Testis (tissue), 2 donors: ENCODE measurements at regions not wholly inside any gene's neighbourhood (a gene's known extent, or its start where the extent isn't known, plus 50 kb on each side); places are given as distances from the start of the nearest gene placed in this dataset.
"Not testable (repeated sequence)": the region's sequence is repeated elsewhere in the genome, so short reads cannot be mapped to it uniquely, and the experiment has no call there.

ENCODE experiments used
- DNase-seq: peaks from one replicate; pipeline ENCODE4 v3.0.0-alpha.2; 2019
- H3K27ac ChIP-seq, 2 donors: fragments of 200-600 bp; sonication (generic); one replicate each; pipeline ENCODE4 v1.5.1; 2019
- H3K27me3 ChIP-seq: fragments of 200-600 bp; sonication (generic); one replicate; pipeline ENCODE4 v1.5.1; 2019
- H3K36me3 ChIP-seq: fragments of 200-600 bp; sonication (generic); one replicate; pipeline ENCODE4 v1.5.1; 2017; ENCODE audit warnings: low read depth; ENCODE audit errors: missing control alignments
- H3K4me1 ChIP-seq: fragments of 200-600 bp; sonication (generic); one replicate; pipeline ENCODE4 v1.5.1; 2019
- H3K4me3 ChIP-seq, 2 donors: fragments of 200-600 bp; sonication (generic); one replicate each; pipeline ENCODE4 v1.5.1; 2017 to 2019
- H3K9me3 ChIP-seq: fragments of 200-600 bp; sonication (generic); one replicate; pipeline ENCODE4 v1.5.1; 2017
- CTCF ChIP-seq, 3 experiments: fragments of 450-650 bp in 2 of 3; fragments of 200-600 bp in 1 of 3; sonication (generic) in 1 of 3; IDR thresholded peaks; one replicate each; pipeline ENCODE4 v1.5.1; 2016 to 2019; ENCODE audit warnings: antibody characterized with exemption in 3 of 3, mild to moderate bottlenecking in 2 of 3, moderate library complexity in 1 of 3
- POLR2A ChIP-seq: fragments of 450-650 bp; IDR thresholded peaks from one replicate; pipeline ENCODE4 v1.6.1; 2017; ENCODE audit warnings: antibody characterized with exemption, mild to moderate bottlenecking, moderate library complexity
- WGBS, 2 donors: methylation state at CpG; one replicate each; pipeline ENCODE4 v1.1.5; 2018; 5-methylcytosine and 5-hydroxymethylcytosine counted together
- intact Hi-C: fragments of 100-400 bp; cut with DNase I; formaldehyde crosslinking; loops from one replicate; pipeline ENCODE4 v1.15.1; 2023; ENCODE audit warnings: low total_unique reads

DNA sequence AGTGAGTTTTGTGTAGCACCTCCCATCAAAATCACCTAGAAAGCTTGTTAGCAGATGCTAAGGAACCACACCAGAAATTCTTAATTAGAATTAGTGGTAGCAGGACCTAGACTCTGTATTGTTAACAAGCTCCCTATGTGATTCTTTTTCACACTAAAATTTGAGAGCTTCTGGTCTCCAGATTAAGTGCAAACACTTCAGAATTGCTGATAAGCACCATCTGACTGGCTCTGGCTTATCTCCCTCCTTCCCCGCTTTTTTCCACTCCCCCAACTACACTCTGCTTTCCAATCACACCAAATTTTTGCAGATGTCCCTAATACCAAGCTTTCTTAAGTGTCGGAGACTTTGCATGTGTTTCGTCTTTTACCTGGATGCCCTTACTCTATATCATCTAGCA is 410.1 kb upstream of the DPH6 start:
- no peak overlapping the region for H3K27ac ChIP-seq
- intact Hi-C loops, result no loop called here
- no peaks in the 10 kb centered on the region for H3K4me1 ChIP-seq
- H3K9me3 ChIP-seq, result no peaks in the 10 kb centered on the region
- H3K36me3 ChIP-seq, result no peaks in the 10 kb centered on the region
- no peak overlapping the region for H3K4me3 ChIP-seq
- no peak for TF ChIP-seq POLR2A
- no peak for TF ChIP-seq CTCF (IDR thresholded peaks at IDR 0.05)
- no peak for DNase-seq
- WGBS, 2 donors, result 46 to 51% methylated on average over 3 of the region's 3 CpGs
- no peaks in the 10 kb centered on the region for H3K27me3 ChIP-seq

GRCh38 chr15:35958021-35958420 is 412.1 kb upstream of the DPH6 start:
- DNase-seq, result no peak
- 73 to 76% methylated on average over 2 of the region's 2 CpGs for WGBS, 2 donors

DNA sequence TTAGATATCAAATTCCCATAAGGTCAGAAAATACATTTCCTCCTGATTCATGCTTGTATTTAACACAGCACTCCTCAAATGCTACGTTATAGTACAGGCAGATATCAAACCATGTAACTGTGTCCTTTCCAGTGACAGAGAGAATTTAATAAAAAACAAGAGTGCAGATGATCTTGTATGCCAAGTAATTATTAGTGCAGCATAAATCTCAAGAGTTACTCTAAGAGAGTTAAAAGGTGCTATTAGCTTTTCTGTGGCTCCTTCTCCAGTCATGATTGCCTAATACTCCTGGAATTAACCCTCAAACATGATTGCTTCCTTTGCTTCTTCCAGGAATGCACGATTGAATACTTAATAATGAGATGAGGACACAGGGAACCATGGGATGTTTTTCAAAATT is 413.0 kb upstream of the DPH6 start:
- H3K27me3 ChIP-seq, result no peaks in the 10 kb centered on the region
- no peak overlapping the region for H3K4me3 ChIP-seq
- H3K9me3 ChIP-seq, result no peaks in the 10 kb centered on the region
- H3K36me3 ChIP-seq, result no peaks in the 10 kb centered on the region
- no peak overlapping the region for H3K27ac ChIP-seq
- DNase-seq, result no peak
- intact Hi-C loops, result no loop called here
- WGBS, 2 donors, result 31 to 46% methylated on average over 2 of the region's 2 CpGs
- no peaks in the 10 kb centered on the region for H3K4me1 ChIP-seq
- TF ChIP-seq CTCF (IDR thresholded peaks at IDR 0.05) (no peak), POLR2A (no peak)

More at GRCh38 chr15:35958021-35958420, 412.1 kb upstream of the DPH6 start:
- TF ChIP-seq CTCF (IDR thresholded peaks at IDR 0.05), result no peak
- intact Hi-C loops, result no loop called here
- Histone ChIP-seq H3K27me3 (no peaks in the 10 kb centered on the region), H3K27ac (no peak overlapping the region), H3K9me3 (no peaks in the 10 kb centered on the region), H3K4me3 (no peak overlapping the region), H3K4me1 (no peaks in the 10 kb centered on the region), H3K36me3 (no peaks in the 10 kb centered on the region)

- 85 to 100% methylated on average over 2 of the region's 2 CpGs for WGBS, 2 donors
- intact Hi-C loops, result no loop called here
- Histone ChIP-seq H3K27ac (no peak overlapping the region), H3K9me3 (no peaks in the 10 kb centered on the region), H3K27me3 (no peaks in the 10 kb centered on the region), H3K4me1 (no peaks in the 10 kb centered on the region), H3K4me3 (no peak overlapping the region), H3K36me3 (no peaks in the 10 kb centered on the region)
- no peak for TF ChIP-seq POLR2A
- TF ChIP-seq CTCF (IDR thresholded peaks at IDR 0.05), result no peak
- no peak for DNase-seq
Observed at GRCh38 chr15:35963326-35963725, 417.4 kb upstream of the DPH6 start.

DNA sequence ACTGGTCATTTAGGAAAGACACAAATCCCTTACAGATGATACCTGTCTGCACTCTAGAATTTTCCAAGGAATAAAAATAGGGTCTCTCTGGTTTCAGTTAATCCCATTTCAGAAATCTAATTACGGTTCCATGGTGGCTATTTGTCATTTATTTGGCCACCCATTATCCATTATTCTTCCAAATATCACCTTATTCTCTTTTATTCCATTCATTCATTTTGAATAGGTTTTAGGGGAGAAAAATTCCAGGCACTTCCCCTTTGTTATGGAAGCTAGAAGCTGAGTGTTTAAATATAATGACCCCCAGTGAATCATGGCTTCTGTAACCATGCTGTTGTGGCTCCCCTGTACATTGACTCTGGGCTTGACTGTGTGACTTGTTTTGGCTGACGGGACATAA is 420.8 kb upstream of the DPH6 start:
- no peak for DNase-seq
- Histone ChIP-seq H3K27me3 (no peaks in the 10 kb centered on the region), H3K4me1 (no peaks in the 10 kb centered on the region), H3K36me3 (no peaks in the 10 kb centered on the region), H3K4me3 (no peak overlapping the region), H3K9me3 (no peaks in the 10 kb centered on the region), H3K27ac (no peak overlapping the region)
- 89 to 94% methylated on average over 2 of the region's 2 CpGs for WGBS, 2 donors
- TF ChIP-seq POLR2A (no peak), CTCF (IDR thresholded peaks at IDR 0.05) (no peak)
- intact Hi-C loops, result no loop called here

DNA sequence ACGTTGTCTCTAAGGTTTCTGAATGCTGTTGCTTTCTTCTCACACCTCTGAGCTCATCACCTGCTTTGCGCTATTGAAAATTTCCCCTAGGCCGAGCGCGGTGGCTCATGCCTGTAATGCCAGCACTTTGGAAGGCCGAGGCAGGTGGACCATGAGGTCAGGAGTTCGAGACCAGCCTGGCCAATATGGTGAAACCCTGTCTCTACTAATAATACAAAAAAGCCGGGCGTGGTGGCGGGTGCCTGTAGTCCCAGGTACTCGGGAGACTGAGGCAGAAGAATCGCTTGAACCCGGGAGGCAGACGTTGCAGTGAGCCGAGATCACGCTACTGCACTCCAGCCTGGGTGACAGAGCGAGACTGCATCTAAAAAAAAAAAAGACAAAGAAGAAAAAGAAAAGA is 422.0 kb upstream of the DPH6 start:
- intact Hi-C loops, DNase-seq, H3K27me3 ChIP-seq, H3K27ac ChIP-seq, H3K36me3 ChIP-seq, H3K4me1 ChIP-seq, H3K4me3 ChIP-seq, H3K9me3 ChIP-seq: not testable (repeated sequence)
- 68 to 70% methylated on average over 17 of the region's 17 CpGs for WGBS, 2 donors
